ENCODE measurements at regions not wholly inside any gene's neighbourhood (a gene's known extent, or its start where the extent isn't known, plus 50 kb on each side); places are given as distances from the start of the nearest gene placed in this dataset.

GRCh38 chr3:46107682-46108081 is 80.4 kb upstream of the XCR1 start:
- no peak for DNase-seq (ENCODE audit: low read depth)
- TF ChIP-seq, protein P1, sequence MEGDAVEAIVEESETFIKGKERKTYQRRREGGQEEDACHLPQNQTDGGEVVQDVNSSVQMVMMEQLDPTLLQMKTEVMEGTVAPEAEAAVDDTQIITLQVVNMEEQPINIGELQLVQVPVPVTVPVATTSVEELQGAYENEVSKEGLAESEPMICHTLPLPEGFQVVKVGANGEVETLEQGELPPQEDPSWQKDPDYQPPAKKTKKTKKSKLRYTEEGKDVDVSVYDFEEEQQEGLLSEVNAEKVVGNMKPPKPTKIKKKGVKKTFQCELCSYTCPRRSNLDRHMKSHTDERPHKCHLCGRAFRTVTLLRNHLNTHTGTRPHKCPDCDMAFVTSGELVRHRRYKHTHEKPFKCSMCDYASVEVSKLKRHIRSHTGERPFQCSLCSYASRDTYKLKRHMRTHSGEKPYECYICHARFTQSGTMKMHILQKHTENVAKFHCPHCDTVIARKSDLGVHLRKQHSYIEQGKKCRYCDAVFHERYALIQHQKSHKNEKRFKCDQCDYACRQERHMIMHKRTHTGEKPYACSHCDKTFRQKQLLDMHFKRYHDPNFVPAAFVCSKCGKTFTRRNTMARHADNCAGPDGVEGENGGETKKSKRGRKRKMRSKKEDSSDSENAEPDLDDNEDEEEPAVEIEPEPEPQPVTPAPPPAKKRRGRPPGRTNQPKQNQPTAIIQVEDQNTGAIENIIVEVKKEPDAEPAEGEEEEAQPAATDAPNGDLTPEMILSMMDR (IDR thresholded peaks at IDR 0.05; ENCODE audit: low read depth, low read length, missing control alignments): no peak

GRCh38 chr3:46105306-46105919 is 78.1 kb upstream of the XCR1 start:
- DNase-seq (ENCODE audit: low read depth): no peak
- TF ChIP-seq, protein P1 (IDR thresholded peaks at IDR 0.05; ENCODE audit: low read depth, low read length, missing control alignments): no peak
- no peak overlapping the region for H3K4me3 ChIP-seq (ENCODE audit: low read depth, low read length)

More at GRCh38 chr3:46107682-46108081, 80.4 kb upstream of the XCR1 start:
- H3K4me3 ChIP-seq (ENCODE audit: low read depth, low read length): no peak overlapping the region

DNA sequence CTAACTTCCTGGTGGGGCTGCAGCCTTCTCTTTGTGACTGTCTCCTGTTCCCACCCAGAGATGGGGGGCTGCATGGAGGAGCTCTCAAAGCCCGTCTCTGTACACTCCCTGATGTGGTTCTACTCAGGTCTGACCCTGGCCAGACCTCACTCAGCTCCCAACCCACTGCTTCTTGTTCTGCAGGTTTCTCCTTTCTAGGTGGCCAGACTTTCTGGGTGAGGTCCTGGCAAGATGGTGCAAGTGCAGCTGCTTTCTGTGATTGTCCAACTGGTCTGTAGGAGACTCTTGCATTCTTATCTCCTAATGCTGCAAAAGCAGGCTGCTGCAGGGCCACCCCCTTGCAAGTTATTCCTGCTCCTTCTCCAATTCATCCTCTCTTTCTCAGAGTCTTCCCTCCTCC is 77.4 kb upstream of the XCR1 start:
- no peak for DNase-seq (ENCODE audit: low read depth)
- H3K4me3 ChIP-seq (ENCODE audit: low read depth, low read length): no peak overlapping the region

DNA sequence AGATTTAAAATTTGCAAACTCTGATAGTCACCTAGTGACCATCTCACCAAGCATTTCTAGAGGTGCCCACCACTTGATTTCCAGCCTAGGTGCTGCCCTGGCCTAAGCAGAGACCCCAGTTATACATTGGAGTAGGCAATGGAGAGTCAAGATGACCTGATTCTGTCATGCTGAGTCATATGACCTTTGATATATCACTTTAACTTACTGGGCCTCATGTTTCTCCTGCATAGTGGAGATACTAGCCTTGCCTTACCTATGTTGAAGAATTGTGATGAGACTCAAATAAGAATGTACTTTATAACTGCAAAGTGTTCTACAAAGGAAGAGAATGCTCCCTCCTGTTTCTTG is 75.5 kb upstream of the XCR1 start:
- TF ChIP-seq, protein P1 (IDR thresholded peaks at IDR 0.05; ENCODE audit: low read depth, low read length, missing control alignments): no peak
- no peak for DNase-seq (ENCODE audit: low read depth)
- H3K4me3 ChIP-seq (ENCODE audit: low read depth, low read length): no peak overlapping the region

More for the DNA sequence above, 77.4 kb upstream of the XCR1 start:
- TF ChIP-seq, protein P1 (IDR thresholded peaks at IDR 0.05; ENCODE audit: low read depth, low read length, missing control alignments): no peak

DNA sequence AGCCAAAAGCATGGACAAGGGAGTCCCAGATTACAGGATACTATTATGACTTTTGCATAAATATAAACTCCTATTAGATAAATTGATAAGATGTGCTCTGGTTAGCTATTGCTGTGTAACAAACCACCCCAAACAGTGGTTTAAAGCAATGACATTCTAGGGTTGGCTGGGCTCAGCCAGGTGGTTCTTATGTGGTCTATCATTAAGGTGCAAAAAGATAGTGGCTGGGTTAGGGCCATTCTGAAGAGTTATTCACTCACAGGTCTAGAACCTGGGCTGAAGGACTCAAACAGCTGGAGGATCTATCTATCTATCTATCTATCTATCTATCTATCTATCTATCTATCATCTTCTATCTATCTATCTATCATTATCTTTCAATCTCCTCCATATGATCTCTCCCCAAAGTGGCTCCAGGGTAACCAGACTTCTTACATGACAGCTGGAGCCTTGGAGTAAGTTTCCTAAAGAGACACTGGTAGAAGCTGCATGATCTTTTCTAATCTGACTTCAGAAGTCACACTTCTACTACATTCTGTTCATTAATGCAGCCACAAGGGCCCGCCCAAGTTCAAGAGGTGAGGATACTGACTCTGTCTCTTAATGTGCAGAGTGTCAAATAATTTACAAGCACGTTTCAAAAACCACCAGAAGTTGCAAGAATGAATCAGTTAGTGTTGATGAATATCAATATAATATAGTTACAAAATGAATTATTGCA is 74.9 kb upstream of the XCR1 start:
- TF ChIP-seq, protein P1 (IDR thresholded peaks at IDR 0.05; ENCODE audit: low read depth, low read length, missing control alignments): no peak
- no peak for DNase-seq (ENCODE audit: low read depth)
- no peak overlapping the region for H3K4me3 ChIP-seq (ENCODE audit: low read depth, low read length)

- no peak for DNase-seq (ENCODE audit: low read depth)
- TF ChIP-seq, protein P1 (IDR thresholded peaks at IDR 0.05; ENCODE audit: low read depth, low read length, missing control alignments): no peak
- H3K4me3 ChIP-seq (ENCODE audit: low read depth, low read length): no peak overlapping the region
Observed at GRCh38 chr3:46100812-46101211, 73.5 kb upstream of the XCR1 start.
